ENCODE measurements at regions not wholly inside any gene's neighbourhood (a gene's known extent, or its start where the extent isn't known, plus 50 kb on each side); places are given as distances from the start of the nearest gene placed in this dataset.
A peak's percentile ranks its signal among the peaks of the same experiment; 100 is the strongest.

DNA sequence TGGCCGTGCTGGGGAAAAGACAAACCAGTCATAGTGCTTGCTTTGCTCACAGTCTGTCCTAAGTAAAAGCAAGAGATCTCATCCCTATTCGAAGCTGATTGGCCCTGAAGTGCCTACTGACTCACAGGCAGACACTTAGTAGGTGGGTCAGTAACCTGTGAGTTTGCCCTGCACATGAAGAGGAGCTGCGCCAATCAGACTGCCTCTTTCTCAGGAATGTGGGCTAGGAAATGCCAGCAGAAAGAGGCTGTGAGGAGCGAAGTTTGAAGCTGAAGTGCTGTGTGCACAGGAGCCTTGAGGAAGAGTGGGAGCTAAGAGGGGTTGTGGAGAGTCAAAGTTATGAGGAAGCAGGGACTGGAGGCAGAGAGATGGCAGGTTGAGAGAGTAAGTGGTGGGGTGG is 126.8 kb downstream of the IL20RB start:
- WGBS, 2 experiments (ENCODE audit: extremely low coverage in 2 of 2, insufficient read length in 1 of 2), result 52% methylated on average over 2 of the region's 4 CpGs; no CpG with 5 or more reads in 1 of the 2 experiments
- Histone ChIP-seq H3K56ac (ENCODE audit: extremely low read depth, insufficient read depth, low read length) (no peak overlapping the region), H4K91ac (ENCODE audit: insufficient read depth, low read depth, low read length) (no peak overlapping the region), H4K5ac (ENCODE audit: low read depth, low read length) (no peak overlapping the region), H4K8ac (ENCODE audit: low read depth in 2 of 2, low read length in 2 of 2) (no peak overlapping the region), H2BK15ac (ENCODE audit: low read depth, low read length) (no peak overlapping the region), H2BK120ac (ENCODE audit: low read depth, low read length) (no peak overlapping the region), H3K18ac (ENCODE audit: low read depth, low read length) (no peak overlapping the region), H2BK5ac (ENCODE audit: low read depth, low read length, poor library complexity, severe bottlenecking) (no peak overlapping the region), H3K9me1 (ENCODE audit: insufficient read depth, low read length) (no peaks in the 10 kb centered on the region), H3K27ac (ENCODE audit: insufficient read depth, low read length) (no peak overlapping the region), H3K4me1 (ENCODE audit: control insufficient read depth, insufficient read depth, low read length) (no peaks in the 10 kb centered on the region), H2AK5ac (ENCODE audit: low read depth, low read length) (no peak overlapping the region), H2AK9ac (replicated peaks; ENCODE audit: low read depth, low read length, poor library complexity) (peak overlapping the region; percentile 21), H2AFZ (replicated peaks; ENCODE audit: low read length, poor library complexity) (no peak overlapping the region), H3K27me3 (ENCODE audit: control insufficient read depth, insufficient read depth, low read length) (no peaks in the 10 kb centered on the region; the same call in 1 of the 2 replicates), H3K9me3 (ENCODE audit: control insufficient read depth, insufficient read depth, low read length) (no peaks in the 10 kb centered on the region), H3K79me1 (ENCODE audit: low read depth in 1 of 2, low read length in 2 of 2) (no peaks in the 10 kb centered on the region), H3K23ac (ENCODE audit: low read depth, low read length) (no peak overlapping the region), H3K4me3 (ENCODE audit: insufficient read depth, low read depth, low read length) (no peak overlapping the region), H3K4me2 (ENCODE audit: low read depth, low read length) (no peak overlapping the region), H3K36me3 (ENCODE audit: control insufficient read depth, insufficient read depth, low read length) (no peaks in the 10 kb centered on the region), H3K9ac (ENCODE audit: low read depth, low read length) (no peak overlapping the region), H3K4ac (ENCODE audit: low read depth, low read length) (no peak overlapping the region), H3K14ac (replicated peaks; ENCODE audit: low read depth, low read length) (no peak overlapping the region), H4K20me1 (ENCODE audit: insufficient read depth, low read length) (no peaks in the 10 kb centered on the region), H2BK20ac (ENCODE audit: low read depth, low read length) (no peak overlapping the region)
- BruUV-seq (replicated peaks), result no TSS peak
- no peak for ATAC-seq (ENCODE audit: low read depth)
- in situ Hi-C loops (cut with MboI; ENCODE audit: low sequenced_read_pairs), result no loop called here
- no peak for DNase-seq
- ChIA-PET POLR2A (ENCODE audit: unreplicated experiment) (no interaction called here), CTCF (no interaction called here)
- intact Hi-C loops (cut with micrococcal nuclease), result no loop called here
- dilution Hi-C loops (cut with HindIII; ENCODE audit: low sequenced_read_pairs, unreplicated experiment), result no loop called here
- TF ChIP-seq RFX5 (IDR thresholded peaks at IDR 0.05; ENCODE audit: low read depth, low read length) (no peak), RCOR1 (IDR thresholded peaks at IDR 0.05; ENCODE audit: insufficient replicate concordance, low read length) (no peak), RAD21 (IDR thresholded peaks at IDR 0.05; ENCODE audit: low read length) (no peak), POLR2A (IDR thresholded peaks at IDR 0.05; ENCODE audit: low read depth, low read length) (no peak)
